GM18507 (cell line): ENCODE measurements at regions not wholly inside any gene's neighbourhood (a gene's known extent, or its start where the extent isn't known, plus 50 kb on each side); places are given as distances from the start of the nearest gene placed in this dataset.
"Not testable (repeated sequence)": the region's sequence is repeated elsewhere in the genome, so short reads cannot be mapped to it uniquely, and the experiment has no call there.

Experiments used
- DNase-seq: peaks from one replicate; pipeline ENCODE4 v3.0.0; 2011; ENCODE audit warnings: low read depth; ENCODE audit not compliant: insufficient read length; ENCODE audit errors: extremely low spot score
- FAIRE-seq: peaks from 2 replicates; lab custom pipeline; 2011; peaks lifted over from hg19 to GRCh38; lab: Jason Lieb, UNC

- FAIRE-seq (no peak), DNase-seq (no peak)
These were observed 86.4 kb upstream of the DGKB start for GRCh38 chr7:14988941-14989340.

DNA sequence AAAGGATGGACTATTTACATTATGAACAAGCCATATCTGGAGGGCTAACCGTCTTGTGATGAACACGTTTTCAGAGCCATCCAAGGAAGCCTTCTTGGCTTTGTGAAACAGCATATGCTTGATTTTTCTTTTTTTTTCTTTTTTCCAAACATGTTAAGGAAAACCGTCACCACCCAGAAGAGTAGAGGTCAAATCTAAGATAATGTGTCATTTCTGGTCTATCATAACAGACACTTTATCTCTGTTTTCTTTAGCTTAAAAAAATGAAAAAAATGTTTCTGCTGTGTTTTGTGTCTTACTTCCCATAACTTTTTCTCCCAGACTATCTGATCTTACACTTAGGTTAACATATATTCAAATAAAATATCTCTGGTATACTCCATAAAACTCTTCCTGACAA, 76.1 kb upstream of the DGKB start:
- DNase-seq (no peak), FAIRE-seq (no peak)

- no peak for FAIRE-seq
- DNase-seq, result no peak
These were observed 72.1 kb upstream of the DGKB start for GRCh38 chr7:14974688-14975087.

- no peak for FAIRE-seq
- no peak for DNase-seq
These were observed 71.3 kb upstream of the DGKB start for GRCh38 chr7:14973712-14974428.

DNA sequence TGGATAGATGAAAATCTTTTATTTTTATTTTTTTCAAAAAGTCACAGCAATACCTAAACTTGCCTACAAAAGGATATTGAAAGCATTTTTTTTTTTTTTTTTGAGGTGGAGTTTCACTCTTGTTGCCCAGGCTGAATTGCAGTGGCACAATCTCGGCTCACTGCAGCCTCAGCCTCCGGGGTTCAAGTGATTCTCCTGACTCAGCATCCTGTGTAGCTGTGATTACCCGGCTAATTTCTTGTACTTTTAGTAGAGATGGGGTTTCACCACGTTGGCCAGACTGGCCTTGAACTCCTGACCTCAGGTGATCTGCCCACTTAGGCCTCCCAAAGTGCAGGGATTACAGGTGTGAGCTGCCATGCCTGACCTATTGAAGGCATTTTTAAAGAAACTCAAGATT, 69.1 kb upstream of the DGKB start:
- FAIRE-seq, DNase-seq: not testable (repeated sequence)

- FAIRE-seq, DNase-seq: not testable (repeated sequence)
These were observed 64.8 kb upstream of the DGKB start for GRCh38 chr7:14967376-14967775.

GRCh38 chr7:14962778-14963177, 60.2 kb upstream of the DGKB start:
- no peak for FAIRE-seq
- DNase-seq, result no peak

- DNase-seq (no peak), FAIRE-seq (no peak)
These were observed 58.2 kb upstream of the DGKB start for GRCh38 chr7:14960721-14961120.

GRCh38 chr7:14959339-14959738, 56.8 kb upstream of the DGKB start:
- DNase-seq, result no peak
- FAIRE-seq, result no peak

DNA sequence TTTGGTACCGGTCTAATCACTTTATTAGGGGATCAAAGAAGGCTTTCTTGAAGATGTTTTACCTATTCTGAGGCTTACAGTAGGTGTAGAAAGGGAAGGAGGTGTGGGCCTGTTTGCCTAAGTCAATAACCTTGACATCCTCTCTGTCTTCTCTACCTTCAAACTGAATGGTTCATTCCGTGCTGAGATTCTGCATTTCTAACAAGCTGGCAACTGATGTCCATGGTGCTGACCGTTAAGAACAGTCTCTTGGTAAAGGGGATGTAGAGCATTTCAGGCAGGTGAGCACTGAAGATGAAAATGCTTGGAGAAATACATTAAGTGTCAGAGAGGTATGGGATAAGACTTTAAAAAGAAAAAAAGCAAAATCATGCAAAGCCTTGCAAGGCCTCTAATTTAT, 51.5 kb upstream of the DGKB start:
- no peak for DNase-seq
- FAIRE-seq, result no peak
